SK-N-DZ (cell line): ENCODE measurements at regions not wholly inside any gene's neighbourhood (a gene's known extent, or its start where the extent isn't known, plus 50 kb on each side); places are given as distances from the start of the nearest gene placed in this dataset.
"Not testable (repeated sequence)": the region's sequence is repeated elsewhere in the genome, so short reads cannot be mapped to it uniquely, and the experiment has no call there.

Source experiments
- DNase-seq: peaks from one replicate; pipeline ENCODE4 v3.0.0-alpha.2; 2015; ENCODE audit warnings: low spot score

GRCh38 chr21:16418642-16419041 lies 688.9 kb downstream of the USP25 start:
- no peak for DNase-seq

GRCh38 chr21:16419188-16419921 lies 689.6 kb downstream of the USP25 start:
- peak; percentile 71 for DNase-seq

- peak; percentile 43 for DNase-seq
These were observed 690.4 kb downstream of the USP25 start for GRCh38 chr21:16420031-16420724.

GRCh38 chr21:16421007-16421406 lies 691.2 kb downstream of the USP25 start:
- no peak for DNase-seq

GRCh38 chr21:16421965-16422364 lies 692.2 kb downstream of the USP25 start:
- DNase-seq: no peak

GRCh38 chr21:16422702-16423101 lies 692.9 kb downstream of the USP25 start:
- no peak for DNase-seq

GRCh38 chr21:16423921-16424320 lies 694.1 kb downstream of the USP25 start:
- DNase-seq: no peak

- no peak for DNase-seq
These were observed 694.6 kb downstream of the USP25 start for GRCh38 chr21:16424331-16424751.

- DNase-seq: no peak
These were observed 695.6 kb downstream of the USP25 start for GRCh38 chr21:16425376-16425775.

- DNase-seq: peak; percentile 54
These were observed 697.2 kb downstream of the USP25 start for GRCh38 chr21:16426936-16427335.

- no peak for DNase-seq
These were observed 697.9 kb downstream of the USP25 start for GRCh38 chr21:16427587-16428087.

- no peak for DNase-seq
These were observed 707.8 kb downstream of the USP25 start for GRCh38 chr21:16437586-16437985.

- no peak for DNase-seq
These were observed 709.0 kb downstream of the USP25 start for GRCh38 chr21:16438761-16439160.

GRCh38 chr21:16441789-16442188 lies 712.0 kb downstream of the USP25 start:
- no peak for DNase-seq

- no peak for DNase-seq
These were observed 724.6 kb downstream of the USP25 start for GRCh38 chr21:16454399-16454798.

GRCh38 chr21:16455526-16455925 lies 725.7 kb downstream of the USP25 start:
- DNase-seq: no peak

- DNase-seq: no peak
These were observed 726.2 kb downstream of the USP25 start for GRCh38 chr21:16455978-16456377.

- DNase-seq: no peak
These were observed 727.7 kb downstream of the USP25 start for GRCh38 chr21:16457498-16457897.

- no peak for DNase-seq
These were observed 731.2 kb downstream of the USP25 start for GRCh38 chr21:16460936-16461335.

- not testable (repeated sequence) for DNase-seq
These were observed 734.6 kb downstream of the USP25 start for GRCh38 chr21:16464211-16464889.

- DNase-seq: no peak
These were observed 738.4 kb downstream of the USP25 start for GRCh38 chr21:16468184-16468583.

GRCh38 chr21:16473988-16474387 lies 744.2 kb downstream of the USP25 start:
- DNase-seq: no peak
